GM12874 (cell line): ENCODE measurements at regions not wholly inside any gene's neighbourhood (a gene's known extent, or its start where the extent isn't known, plus 50 kb on each side); places are given as distances from the start of the nearest gene placed in this dataset.

Experiments used
- CTCF ChIP-seq: IDR thresholded peaks from 2 replicates; pipeline ENCODE4 v1.5.1; 2011; ENCODE audit warnings: low read depth, mild to moderate bottlenecking, control low read depth, low read length, moderate library complexity; ENCODE audit not compliant: insufficient read depth

GRCh38 chr5:155686131-155686530, 640.8 kb upstream of the SGCD start:
- no peak for TF ChIP-seq CTCF

- TF ChIP-seq CTCF, result no peak
Observed at GRCh38 chr5:155689406-155689805, 637.6 kb upstream of the SGCD start.

DNA sequence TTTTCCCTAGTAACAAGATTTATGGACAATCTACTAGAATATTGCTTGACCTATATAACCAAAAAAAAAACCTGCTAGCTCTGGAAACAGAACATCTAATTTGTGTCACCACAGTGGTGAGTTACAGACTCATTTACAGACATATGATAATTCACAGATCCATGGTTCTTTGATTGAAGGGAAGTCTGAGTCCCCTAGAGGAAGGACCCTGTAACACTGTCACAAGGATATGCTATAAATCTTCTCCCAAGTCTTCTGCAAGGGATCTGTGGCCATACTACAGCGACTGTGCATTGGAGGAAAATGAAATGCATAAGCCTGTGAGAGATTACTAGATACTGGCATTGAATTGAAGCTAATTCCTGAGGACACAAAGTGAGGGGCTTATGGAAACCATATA, 630.6 kb upstream of the SGCD start:
- no peak for TF ChIP-seq CTCF

- no peak for TF ChIP-seq CTCF
Observed at GRCh38 chr5:155697236-155697635, 629.7 kb upstream of the SGCD start.

DNA sequence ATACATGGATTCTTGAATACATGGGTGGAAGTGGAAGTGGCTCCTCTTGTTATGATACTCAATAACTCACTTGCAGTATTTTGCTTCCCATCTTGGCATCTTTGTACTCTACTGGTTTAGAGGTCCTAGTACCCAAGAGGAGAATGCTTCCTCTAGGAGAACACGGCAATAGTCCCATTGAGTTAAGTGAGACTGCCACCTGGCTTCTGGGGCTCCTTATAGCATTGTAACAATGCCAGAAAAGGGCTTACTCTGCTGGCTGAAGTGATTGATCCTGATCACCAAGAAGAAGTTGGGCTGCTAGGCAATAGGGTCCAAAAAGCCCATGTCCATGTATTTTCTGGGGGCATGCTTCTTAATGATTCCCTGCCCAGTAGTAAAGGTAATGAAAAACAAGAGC, 627.6 kb upstream of the SGCD start:
- no peak for TF ChIP-seq CTCF

- 0 out of 2 replicates have a peak, but pooled peaks have one; percentile 8 for TF ChIP-seq CTCF
Observed at GRCh38 chr5:155700333-155700732, 626.6 kb upstream of the SGCD start.

DNA sequence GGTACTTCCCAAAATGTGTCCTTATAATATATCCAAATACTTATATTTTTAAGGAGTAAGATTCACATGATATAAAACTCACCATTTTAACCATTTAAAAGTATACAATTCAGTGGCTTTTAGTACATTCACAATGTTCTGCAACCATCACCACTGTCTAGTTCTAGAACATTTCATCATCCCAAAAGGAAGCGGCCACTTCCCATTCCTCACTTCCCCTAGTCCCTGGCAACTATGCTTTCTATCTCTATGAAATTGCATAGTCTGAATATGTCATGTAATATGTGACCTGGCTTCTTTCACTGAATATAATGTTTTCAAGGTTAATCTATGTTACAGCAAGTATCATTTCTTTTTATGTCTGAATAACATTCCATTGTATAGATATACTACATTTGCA, 615.1 kb upstream of the SGCD start:
- no peak for TF ChIP-seq CTCF

DNA sequence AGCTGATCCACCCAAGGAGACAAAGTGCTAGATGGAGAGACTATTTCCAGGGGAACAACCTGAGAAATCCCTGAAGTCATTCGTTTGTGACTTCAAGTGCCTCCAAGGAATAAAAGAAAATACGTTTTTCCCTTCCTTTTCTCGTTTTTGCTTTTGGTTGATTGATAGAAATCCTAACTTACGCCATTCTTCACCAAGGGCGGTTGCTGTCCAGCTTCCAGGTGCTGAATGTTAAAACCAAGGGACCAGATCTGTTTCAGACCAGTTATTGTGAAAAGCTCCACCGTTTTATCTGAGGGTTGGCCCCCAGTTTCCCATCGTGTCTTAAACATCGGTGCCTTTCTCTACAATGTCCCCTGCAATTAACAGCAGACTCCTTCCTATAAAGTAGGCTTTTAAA, 600.7 kb upstream of the SGCD start:
- no peak for TF ChIP-seq CTCF
